Cardiac muscle cell (in vitro differentiated cells and primary cell): ENCODE measurements at regions not wholly inside any gene's neighbourhood (a gene's known extent, or its start where the extent isn't known, plus 50 kb on each side); places are given as distances from the start of the nearest gene placed in this dataset.
A peak's percentile ranks its signal among the peaks of the same experiment; 100 is the strongest.

Experiments
- DNase-seq, 2 donors: peaks; one replicate each; pipeline versions ENCODE4 v3.0.0 to v3.0.0-alpha.2; 2010 to 2017; ENCODE audit warnings: low read depth in 1 of 2, low spot score in 1 of 2
- H3K27ac ChIP-seq: fragments of 200-600 bp; sonication (generic); 2 replicates; pipeline ENCODE4 v1.5.1; 2016
- H3K27me3 ChIP-seq: fragments of 200-600 bp; sonication (generic); 2 replicates; pipeline ENCODE4 v1.6.0; 2016; ENCODE audit warnings: control low read depth
- H3K36me3 ChIP-seq: fragments of 200-600 bp; sonication (generic); 2 replicates; pipeline ENCODE4 v1.5.1; 2016; ENCODE audit warnings: control low read depth
- H3K4me1 ChIP-seq: fragments of 200-600 bp; sonication (generic); 2 replicates; pipeline ENCODE4 v1.8.1; 2017; ENCODE audit warnings: low read depth, mild to moderate bottlenecking, mixed run types
- H3K4me3 ChIP-seq: fragments of 200-600 bp; sonication (generic); 2 replicates; pipeline ENCODE4 v1.5.1; 2016; ENCODE audit warnings: mild to moderate bottlenecking
- H3K9me3 ChIP-seq: fragments of 200-600 bp; sonication (generic); 2 replicates; pipeline ENCODE4 v1.5.1; 2017; ENCODE audit warnings: low read depth, mild to moderate bottlenecking, control low read depth
- TF ChIP-seq, protein P1 (sequence below): IDR thresholded peaks from 2 replicates; pipeline ENCODE4 v1.5.1; 2012; ENCODE audit warnings: low read depth, mild to moderate bottlenecking, low read length

DNA sequence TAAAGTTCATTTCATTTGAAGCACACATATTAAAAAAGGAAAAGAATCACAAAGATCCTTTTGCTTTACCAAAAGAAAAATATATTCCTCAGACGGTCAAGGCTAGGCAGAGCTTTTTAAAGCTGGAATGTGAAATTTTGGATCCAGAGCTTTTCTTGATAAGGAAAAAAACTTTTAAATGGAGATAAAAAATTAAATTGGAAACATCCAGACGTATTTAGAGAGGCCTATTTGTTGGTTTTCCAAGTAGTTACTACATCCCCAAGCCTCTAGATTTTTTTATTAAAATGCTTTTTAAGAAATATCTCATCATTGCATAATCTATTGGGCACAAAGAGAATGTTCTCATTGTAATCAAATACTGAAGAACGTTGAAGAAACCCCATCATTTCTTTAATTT is 385.7 kb upstream of the CITED2 start:
- Histone ChIP-seq H3K27ac (no peak overlapping the region), H3K36me3 (no peaks in the 10 kb centered on the region), H3K27me3 (no peaks in the 10 kb centered on the region), H3K4me1 (peaks cover 36% of the 10 kb centered on the region), H3K4me3 (no peak overlapping the region), H3K9me3 (no peaks in the 10 kb centered on the region)
- peak in 1 of 2 donors; percentile 24 for DNase-seq
- TF ChIP-seq, protein P1, sequence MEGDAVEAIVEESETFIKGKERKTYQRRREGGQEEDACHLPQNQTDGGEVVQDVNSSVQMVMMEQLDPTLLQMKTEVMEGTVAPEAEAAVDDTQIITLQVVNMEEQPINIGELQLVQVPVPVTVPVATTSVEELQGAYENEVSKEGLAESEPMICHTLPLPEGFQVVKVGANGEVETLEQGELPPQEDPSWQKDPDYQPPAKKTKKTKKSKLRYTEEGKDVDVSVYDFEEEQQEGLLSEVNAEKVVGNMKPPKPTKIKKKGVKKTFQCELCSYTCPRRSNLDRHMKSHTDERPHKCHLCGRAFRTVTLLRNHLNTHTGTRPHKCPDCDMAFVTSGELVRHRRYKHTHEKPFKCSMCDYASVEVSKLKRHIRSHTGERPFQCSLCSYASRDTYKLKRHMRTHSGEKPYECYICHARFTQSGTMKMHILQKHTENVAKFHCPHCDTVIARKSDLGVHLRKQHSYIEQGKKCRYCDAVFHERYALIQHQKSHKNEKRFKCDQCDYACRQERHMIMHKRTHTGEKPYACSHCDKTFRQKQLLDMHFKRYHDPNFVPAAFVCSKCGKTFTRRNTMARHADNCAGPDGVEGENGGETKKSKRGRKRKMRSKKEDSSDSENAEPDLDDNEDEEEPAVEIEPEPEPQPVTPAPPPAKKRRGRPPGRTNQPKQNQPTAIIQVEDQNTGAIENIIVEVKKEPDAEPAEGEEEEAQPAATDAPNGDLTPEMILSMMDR, result no peak

- no peak overlapping the region for H3K4me3 ChIP-seq
- H3K36me3 ChIP-seq, result no peaks in the 10 kb centered on the region
- H3K4me1 ChIP-seq, result peaks cover 36% of the 10 kb centered on the region
- TF ChIP-seq, protein P1, result no peak
- DNase-seq, result no peak
- no peaks in the 10 kb centered on the region for H3K9me3 ChIP-seq
- H3K27ac ChIP-seq, result no peak overlapping the region
- no peaks in the 10 kb centered on the region for H3K27me3 ChIP-seq
These were observed 384.6 kb upstream of the CITED2 start for GRCh38 chr6:139759086-139759485.

DNA sequence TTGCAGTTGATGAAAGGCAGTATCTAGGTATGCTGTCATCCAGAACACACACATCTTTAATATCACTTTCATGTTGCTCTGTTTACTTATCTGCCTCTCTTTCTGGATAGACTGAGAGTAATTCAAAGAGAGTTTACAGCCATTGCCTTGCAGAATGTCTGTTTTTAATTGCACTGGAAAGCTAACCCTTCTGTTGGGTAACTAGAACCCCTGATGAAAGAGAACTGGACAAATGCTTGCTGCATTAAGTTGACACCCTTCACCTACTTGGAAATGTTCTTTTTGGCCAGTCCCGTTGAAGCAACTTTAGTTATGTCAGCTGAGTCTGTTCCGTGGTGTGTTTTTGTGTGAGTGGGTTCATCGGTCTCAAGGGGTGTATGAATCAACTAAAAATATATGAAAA is 383.8 kb upstream of the CITED2 start:
- H3K27ac ChIP-seq, result no peak overlapping the region

DNA sequence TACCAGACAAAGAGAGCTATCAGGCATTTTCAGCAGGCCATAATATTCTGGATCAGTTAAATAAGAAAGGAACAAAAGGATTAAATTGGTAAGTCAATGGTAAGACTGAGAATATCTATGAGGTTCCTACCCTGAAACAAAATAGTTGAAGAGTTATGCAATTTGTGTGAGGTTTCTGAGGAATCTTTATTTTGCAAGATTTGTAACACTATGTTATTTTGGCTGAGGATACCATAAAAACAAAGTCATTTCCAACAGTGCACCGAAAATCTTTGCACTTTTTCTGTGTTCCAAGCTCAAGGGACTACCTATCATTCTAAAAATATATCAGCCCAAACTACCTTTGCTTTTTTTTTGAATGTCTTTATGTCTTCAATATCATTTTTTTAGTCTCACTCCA is 383.3 kb upstream of the CITED2 start:
- Histone ChIP-seq H3K4me1 (peaks cover 45% of the 10 kb centered on the region), H3K27me3 (no peaks in the 10 kb centered on the region), H3K4me3 (no peak overlapping the region), H3K9me3 (no peaks in the 10 kb centered on the region), H3K36me3 (no peaks in the 10 kb centered on the region), H3K27ac (no peak overlapping the region)
- peak in 1 of 2 donors; percentile 83 for DNase-seq
- TF ChIP-seq, protein P1, result no peak

More for the DNA sequence above, 383.8 kb upstream of the CITED2 start:
- DNase-seq, result peak in 1 of 2 donors; percentile 83
- H3K9me3 ChIP-seq, result no peaks in the 10 kb centered on the region
- no peaks in the 10 kb centered on the region for H3K36me3 ChIP-seq
- no peaks in the 10 kb centered on the region for H3K27me3 ChIP-seq
- peaks cover 45% of the 10 kb centered on the region for H3K4me1 ChIP-seq
- TF ChIP-seq, protein P1, result no peak
- no peak overlapping the region for H3K4me3 ChIP-seq

DNA sequence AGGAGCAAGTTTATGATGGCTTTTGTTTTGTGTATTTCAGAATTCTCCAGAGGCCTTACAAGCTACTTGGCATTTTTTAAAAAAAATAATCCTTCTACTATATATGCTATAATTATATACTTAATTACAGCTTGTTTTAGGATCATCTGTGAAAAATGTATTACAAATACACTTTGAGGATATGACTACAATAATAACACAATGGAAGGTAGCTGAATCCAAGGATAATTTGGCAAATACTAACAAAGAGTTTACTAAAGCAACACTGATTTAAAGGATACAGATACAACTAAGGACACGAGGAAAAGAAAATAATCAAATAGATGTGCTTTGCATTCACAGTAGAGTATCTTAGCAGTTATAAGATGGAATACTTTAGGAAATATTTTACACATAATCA is 381.9 kb upstream of the CITED2 start:
- Histone ChIP-seq H3K4me1 (peaks cover 32% of the 10 kb centered on the region), H3K27me3 (no peaks in the 10 kb centered on the region), H3K9me3 (no peaks in the 10 kb centered on the region), H3K27ac (no peak overlapping the region), H3K36me3 (no peaks in the 10 kb centered on the region), H3K4me3 (no peak overlapping the region)
- TF ChIP-seq, protein P1, result no peak
- no peak for DNase-seq
